AG04450 (cell line): ENCODE measurements at regions not wholly inside any gene's neighbourhood (a gene's known extent, or its start where the extent isn't known, plus 50 kb on each side); places are given as distances from the start of the nearest gene placed in this dataset.

Source experiments
- CTCF ChIA-PET: fragments of 300-600, 350-600 bp; formaldehyde crosslinking; extraction: SDS; loops from one replicate; lab custom pipeline; 2022; ENCODE audit warnings: antibody characterized with exemption, inconsistent platforms; lab: Charles Lee
- POLR2A ChIA-PET: fragments of 350-600 bp; formaldehyde crosslinking; extraction: SDS; loops from one replicate; lab custom pipeline; 2021; ENCODE audit warnings: antibody characterized with exemption, inconsistent platforms; lab: Yijun Ruan, JAX
- DNase-seq: peaks from one replicate; pipeline ENCODE4 v3.0.0-alpha.2; 2011; ENCODE audit warnings: low read depth, low spot score
- H3K27ac ChIP-seq: one replicate; pipeline ENCODE4 v1.5.1; 2012; ENCODE audit warnings: low read depth, low read length, control low read depth
- H3K27me3 ChIP-seq: one replicate; pipeline ENCODE4 v1.6.0; 2012; ENCODE audit warnings: low read length; ENCODE audit not compliant: control insufficient read depth, insufficient read depth
- H3K4me3 ChIP-seq: 2 replicates; pipeline ENCODE4 v1.5.1; 2011; ENCODE audit warnings: mild to moderate bottlenecking, low read depth, low read length, control low read depth
- H3K9me3 ChIP-seq: 2 replicates; pipeline ENCODE4 v1.5.1; 2012; ENCODE audit warnings: low read length; ENCODE audit not compliant: control insufficient read depth, insufficient read depth
- TF ChIP-seq, protein P1 (sequence below): IDR thresholded peaks from 2 replicates; pipeline ENCODE4 v1.5.1; 2011; ENCODE audit warnings: low read depth, low read length, control low read depth, inconsistent platforms

DNA sequence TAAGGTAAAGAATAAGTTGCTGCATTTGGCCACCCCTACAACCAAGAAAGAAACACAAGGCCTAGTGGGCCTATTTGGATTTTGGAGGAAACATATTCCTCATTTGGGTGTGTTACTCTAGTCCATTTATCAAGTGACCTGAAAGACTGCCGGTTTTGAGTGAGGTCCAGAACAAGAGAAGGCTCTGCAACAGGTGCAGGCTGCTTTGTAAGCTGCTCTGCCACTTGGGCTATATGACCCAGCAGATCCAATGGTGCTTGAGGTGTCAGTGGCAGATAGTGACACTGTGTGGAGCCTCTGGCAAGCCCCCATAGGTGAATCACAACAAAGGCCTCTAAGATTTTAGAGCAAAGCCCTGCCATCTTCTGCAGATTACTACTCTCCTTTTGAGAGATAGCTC, 491.3 kb downstream of the TAFA4 start:
- DNase-seq, result no peak
- no peaks in the 10 kb centered on the region for H3K9me3 ChIP-seq
- ChIA-PET CTCF (no interaction called here), POLR2A (no interaction called here)
- no peak overlapping the region for H3K4me3 ChIP-seq
- TF ChIP-seq, protein P1, sequence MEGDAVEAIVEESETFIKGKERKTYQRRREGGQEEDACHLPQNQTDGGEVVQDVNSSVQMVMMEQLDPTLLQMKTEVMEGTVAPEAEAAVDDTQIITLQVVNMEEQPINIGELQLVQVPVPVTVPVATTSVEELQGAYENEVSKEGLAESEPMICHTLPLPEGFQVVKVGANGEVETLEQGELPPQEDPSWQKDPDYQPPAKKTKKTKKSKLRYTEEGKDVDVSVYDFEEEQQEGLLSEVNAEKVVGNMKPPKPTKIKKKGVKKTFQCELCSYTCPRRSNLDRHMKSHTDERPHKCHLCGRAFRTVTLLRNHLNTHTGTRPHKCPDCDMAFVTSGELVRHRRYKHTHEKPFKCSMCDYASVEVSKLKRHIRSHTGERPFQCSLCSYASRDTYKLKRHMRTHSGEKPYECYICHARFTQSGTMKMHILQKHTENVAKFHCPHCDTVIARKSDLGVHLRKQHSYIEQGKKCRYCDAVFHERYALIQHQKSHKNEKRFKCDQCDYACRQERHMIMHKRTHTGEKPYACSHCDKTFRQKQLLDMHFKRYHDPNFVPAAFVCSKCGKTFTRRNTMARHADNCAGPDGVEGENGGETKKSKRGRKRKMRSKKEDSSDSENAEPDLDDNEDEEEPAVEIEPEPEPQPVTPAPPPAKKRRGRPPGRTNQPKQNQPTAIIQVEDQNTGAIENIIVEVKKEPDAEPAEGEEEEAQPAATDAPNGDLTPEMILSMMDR, result no peak
- H3K27me3 ChIP-seq, result no peaks in the 10 kb centered on the region
- no peak overlapping the region for H3K27ac ChIP-seq

DNA sequence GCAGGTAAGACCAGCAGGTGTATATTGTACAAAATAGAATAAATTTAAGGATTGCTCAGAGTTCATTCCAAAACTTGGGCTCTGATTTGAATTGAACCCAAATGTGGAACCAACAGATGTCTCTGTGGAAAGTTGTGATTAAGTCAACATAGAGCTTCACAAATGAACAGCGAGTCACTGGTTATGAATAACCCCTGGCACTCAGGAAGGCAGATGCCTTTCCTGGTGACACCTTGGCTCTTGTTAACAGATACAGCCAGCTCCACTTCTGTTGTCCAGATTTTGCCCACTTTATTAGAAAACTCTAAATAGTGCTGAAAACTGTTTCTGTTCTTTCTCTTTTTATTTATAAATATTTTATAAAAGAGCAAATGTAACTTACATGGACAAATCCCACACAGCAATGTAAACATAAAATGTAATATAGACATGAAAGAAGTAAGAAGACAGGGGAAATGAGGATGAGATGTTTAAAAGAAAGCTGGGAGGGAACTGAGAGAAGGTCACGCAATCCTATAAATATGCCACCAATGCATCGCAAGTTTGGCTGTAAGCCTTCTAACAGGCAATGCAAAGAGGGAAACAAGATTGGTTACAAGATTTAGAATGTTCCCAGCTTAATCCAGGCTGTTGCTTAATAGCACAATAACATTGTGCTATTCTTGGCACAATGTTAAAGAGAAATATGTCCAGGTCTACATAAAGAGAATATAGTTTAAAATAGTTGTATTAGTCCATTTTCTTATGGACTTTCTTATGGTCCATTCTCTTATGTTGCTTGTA, 495.5 kb downstream of the TAFA4 start:
- ChIA-PET POLR2A (no interaction called here), CTCF (no interaction called here)
- TF ChIP-seq, protein P1, result no peak
- no peak overlapping the region for H3K27ac ChIP-seq
- H3K4me3 ChIP-seq, result no peak overlapping the region
- H3K9me3 ChIP-seq, result no peaks in the 10 kb centered on the region
- H3K27me3 ChIP-seq, result no peaks in the 10 kb centered on the region
- DNase-seq, result peak; percentile 7

DNA sequence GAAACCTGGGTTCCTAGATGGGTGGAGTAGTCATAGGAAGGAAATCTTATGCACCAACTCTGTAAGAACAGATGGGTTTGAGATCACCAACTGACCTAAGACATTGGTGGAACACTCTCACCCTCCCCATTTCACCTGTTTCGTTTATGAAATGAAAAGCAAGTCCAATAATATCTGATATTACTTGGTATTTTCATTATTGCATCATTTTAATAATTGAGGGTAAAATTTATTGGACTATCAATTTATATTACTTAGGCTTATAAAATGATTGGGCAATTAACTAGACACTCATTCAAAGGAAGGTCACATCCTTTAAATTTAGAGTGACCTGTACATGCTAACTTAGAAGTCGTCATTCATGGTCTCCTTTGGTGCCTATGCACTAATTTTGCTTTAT, 503.9 kb downstream of the TAFA4 start:
- ChIA-PET CTCF (no interaction called here), POLR2A (no interaction called here)
- H3K9me3 ChIP-seq, result no peaks in the 10 kb centered on the region
- H3K27ac ChIP-seq, result no peak overlapping the region
- TF ChIP-seq, protein P1, result no peak
- no peaks in the 10 kb centered on the region for H3K27me3 ChIP-seq
- no peak for DNase-seq
- no peak overlapping the region for H3K4me3 ChIP-seq

DNA sequence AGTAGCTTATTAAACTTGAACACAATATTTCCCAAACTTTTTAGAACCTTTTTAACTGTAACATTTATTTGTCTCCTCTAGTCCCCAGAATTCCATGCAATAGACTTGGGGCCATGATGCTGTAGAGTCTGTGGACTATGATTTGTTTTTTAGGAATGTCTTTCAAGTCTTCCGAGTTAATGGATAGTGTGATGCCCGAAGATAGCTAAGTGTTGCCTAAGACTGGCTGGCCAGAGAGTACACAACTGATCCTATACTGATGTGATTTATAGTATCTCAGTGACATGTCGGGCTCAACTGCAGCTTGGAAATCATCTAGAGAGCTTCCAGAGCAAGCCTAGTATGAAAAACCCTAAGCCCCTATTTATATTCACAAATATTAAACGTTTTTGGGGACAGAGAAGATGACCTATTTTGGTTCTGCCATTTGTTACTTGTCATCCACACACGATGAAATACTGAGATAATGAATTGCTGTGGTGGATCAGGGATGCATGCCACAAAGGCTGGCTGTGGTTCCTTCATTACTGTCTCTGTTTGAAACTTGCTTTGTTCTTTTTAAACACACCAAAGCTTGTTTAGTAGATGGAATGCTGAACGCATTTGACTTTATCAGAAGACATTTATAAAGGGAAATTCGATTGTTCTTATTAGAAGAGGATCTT, 507.4 kb downstream of the TAFA4 start:
- H3K27me3 ChIP-seq, result no peaks in the 10 kb centered on the region
- ChIA-PET CTCF (no interaction called here), POLR2A (interaction anchor here (0.6 kb wide), 1 partner anchor 74 kb away, joined by 4 read pairs; no protein-coding TSS in a partner anchor)
- H3K4me3 ChIP-seq, result no peak overlapping the region
- H3K9me3 ChIP-seq, result peaks cover 5% of the 10 kb centered on the region; the same call in 1 of the 2 replicates
- TF ChIP-seq, protein P1, result no peak
- no peak for DNase-seq
- no peak overlapping the region for H3K27ac ChIP-seq

DNA sequence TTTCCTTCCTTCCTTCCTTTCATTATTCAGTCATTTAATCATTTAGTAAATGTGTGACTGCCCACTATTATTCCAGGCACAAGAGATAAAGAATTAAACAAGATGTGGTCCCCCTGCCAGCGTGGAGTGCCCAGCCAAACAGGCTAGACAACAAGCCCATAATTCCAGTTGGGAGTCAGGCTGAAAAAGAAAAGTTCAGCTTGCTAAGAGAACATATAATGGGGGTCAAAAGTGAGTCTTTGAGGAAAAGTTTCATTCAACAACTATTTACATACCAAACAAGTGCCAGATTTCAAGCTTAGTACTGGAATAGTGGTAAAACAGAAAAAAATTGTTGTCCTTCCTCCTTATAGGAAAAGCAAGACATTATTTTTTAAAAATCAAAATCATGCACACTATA, 523.7 kb downstream of the TAFA4 start:
- H3K27me3 ChIP-seq, result no peaks in the 10 kb centered on the region
- H3K9me3 ChIP-seq, result no peaks in the 10 kb centered on the region
- DNase-seq, result no peak
- no peak overlapping the region for H3K27ac ChIP-seq
- TF ChIP-seq, protein P1, result no peak
- ChIA-PET POLR2A (no interaction called here), CTCF (no interaction called here)
- no peak overlapping the region for H3K4me3 ChIP-seq
